Ishikawa (cell line): ENCODE measurements at regions not wholly inside any gene's neighbourhood (a gene's known extent, or its start where the extent isn't known, plus 50 kb on each side); places are given as distances from the start of the nearest gene placed in this dataset.

Experiments
- EP300 ChIP-seq: IDR thresholded peaks from 2 replicates; pipeline ENCODE4 v1.6.1; 2012; ENCODE audit warnings: borderline replicate concordance
- FOXM1 ChIP-seq: IDR thresholded peaks from 2 replicates; pipeline ENCODE4 v1.6.1; 2012; ENCODE audit warnings: low read depth, borderline replicate concordance
- RAD21 ChIP-seq: IDR thresholded peaks from 2 replicates; pipeline ENCODE4 v1.6.1; 2012; ENCODE audit warnings: low read depth
- TAF1 ChIP-seq: IDR thresholded peaks from 2 replicates; pipeline ENCODE4 v1.6.1; 2012; ENCODE audit warnings: low read depth, mild to moderate bottlenecking
- YY1 ChIP-seq: IDR thresholded peaks from 2 replicates; pipeline ENCODE4 v1.6.1; 2012; ENCODE audit warnings: low read depth
- ZBTB7A ChIP-seq: IDR thresholded peaks from 2 replicates; pipeline ENCODE4 v1.6.1; 2012; ENCODE audit warnings: low read depth

GRCh38 chr1:99570486-99571089 lies 75.3 kb upstream of the PALMD start:
- no peak for TF ChIP-seq RAD21
- TF ChIP-seq FOXM1 = no peak
- no peak for TF ChIP-seq YY1
- TF ChIP-seq ZBTB7A = no peak
- no peak for TF ChIP-seq EP300
- TF ChIP-seq TAF1 = no peak
